ENCODE measurements at regions not wholly inside any gene's neighbourhood (a gene's known extent, or its start where the extent isn't known, plus 50 kb on each side); places are given as distances from the start of the nearest gene placed in this dataset.

GRCh38 chr3:31431321-31431720 is 101.4 kb upstream of the STT3B start:
- Histone ChIP-seq H3K56ac (ENCODE audit: extremely low read depth, insufficient read depth, low read length) (no peak overlapping the region), H3K4ac (ENCODE audit: low read depth, low read length) (no peak overlapping the region), H2BK120ac (ENCODE audit: low read depth, low read length) (no peak overlapping the region), H3K4me2 (ENCODE audit: low read depth, low read length) (no peak overlapping the region), H3K9ac (ENCODE audit: low read depth, low read length) (no peak overlapping the region), H4K20me1 (ENCODE audit: insufficient read depth, low read length) (no peaks in the 10 kb centered on the region), H3K23ac (ENCODE audit: low read depth, low read length) (no peak overlapping the region), H2AFZ (replicated peaks; ENCODE audit: low read length, poor library complexity) (no peak overlapping the region), H3K79me1 (ENCODE audit: low read depth in 1 of 2, low read length in 2 of 2) (no peaks in the 10 kb centered on the region), H3K4me1 (ENCODE audit: control insufficient read depth, insufficient read depth, low read length) (no peaks in the 10 kb centered on the region), H3K36me3 (ENCODE audit: control insufficient read depth, insufficient read depth, low read length) (no peaks in the 10 kb centered on the region), H3K27ac (ENCODE audit: insufficient read depth, low read length) (no peak overlapping the region), H4K8ac (ENCODE audit: low read depth in 2 of 2, low read length in 2 of 2) (no peak overlapping the region), H2BK15ac (ENCODE audit: low read depth, low read length) (no peak overlapping the region), H3K14ac (replicated peaks; ENCODE audit: low read depth, low read length) (no peak overlapping the region), H2BK5ac (ENCODE audit: low read depth, low read length, poor library complexity, severe bottlenecking) (no peak overlapping the region), H3K18ac (ENCODE audit: low read depth, low read length) (no peak overlapping the region), H4K5ac (ENCODE audit: low read depth, low read length) (no peak overlapping the region), H2BK20ac (ENCODE audit: low read depth, low read length) (no peak overlapping the region), H2AK9ac (replicated peaks; ENCODE audit: low read depth, low read length, poor library complexity) (no peak overlapping the region), H4K91ac (ENCODE audit: insufficient read depth, low read depth, low read length) (no peak overlapping the region), H2AK5ac (ENCODE audit: low read depth, low read length) (no peak overlapping the region), H3K9me1 (ENCODE audit: insufficient read depth, low read length) (no peaks in the 10 kb centered on the region), H3K27me3 (ENCODE audit: control insufficient read depth, insufficient read depth, low read length) (no peaks in the 10 kb centered on the region), H3K9me3 (ENCODE audit: control insufficient read depth, insufficient read depth, low read length) (no peaks in the 10 kb centered on the region), H3K4me3 (ENCODE audit: insufficient read depth, low read depth, low read length) (no peak overlapping the region)
- WGBS, 2 experiments (ENCODE audit: extremely low coverage in 2 of 2, insufficient read length in 1 of 2) = no CpG with 5 or more reads among the region's 3 CpGs
- DNase-seq (no peak), ATAC-seq (ENCODE audit: low read depth) (no peak)
- dilution Hi-C loops (cut with HindIII; ENCODE audit: low sequenced_read_pairs, unreplicated experiment) (no loop called here), intact Hi-C loops (cut with micrococcal nuclease) (no loop called here), in situ Hi-C loops (cut with MboI; ENCODE audit: low sequenced_read_pairs) (no loop called here)
- TF ChIP-seq, protein P1, sequence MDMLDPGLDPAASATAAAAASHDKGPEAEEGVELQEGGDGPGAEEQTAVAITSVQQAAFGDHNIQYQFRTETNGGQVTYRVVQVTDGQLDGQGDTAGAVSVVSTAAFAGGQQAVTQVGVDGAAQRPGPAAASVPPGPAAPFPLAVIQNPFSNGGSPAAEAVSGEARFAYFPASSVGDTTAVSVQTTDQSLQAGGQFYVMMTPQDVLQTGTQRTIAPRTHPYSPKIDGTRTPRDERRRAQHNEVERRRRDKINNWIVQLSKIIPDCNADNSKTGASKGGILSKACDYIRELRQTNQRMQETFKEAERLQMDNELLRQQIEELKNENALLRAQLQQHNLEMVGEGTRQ (IDR thresholded peaks at IDR 0.05; ENCODE audit: low read depth, low read length) = no peak
- TF ChIP-seq, protein P2, sequence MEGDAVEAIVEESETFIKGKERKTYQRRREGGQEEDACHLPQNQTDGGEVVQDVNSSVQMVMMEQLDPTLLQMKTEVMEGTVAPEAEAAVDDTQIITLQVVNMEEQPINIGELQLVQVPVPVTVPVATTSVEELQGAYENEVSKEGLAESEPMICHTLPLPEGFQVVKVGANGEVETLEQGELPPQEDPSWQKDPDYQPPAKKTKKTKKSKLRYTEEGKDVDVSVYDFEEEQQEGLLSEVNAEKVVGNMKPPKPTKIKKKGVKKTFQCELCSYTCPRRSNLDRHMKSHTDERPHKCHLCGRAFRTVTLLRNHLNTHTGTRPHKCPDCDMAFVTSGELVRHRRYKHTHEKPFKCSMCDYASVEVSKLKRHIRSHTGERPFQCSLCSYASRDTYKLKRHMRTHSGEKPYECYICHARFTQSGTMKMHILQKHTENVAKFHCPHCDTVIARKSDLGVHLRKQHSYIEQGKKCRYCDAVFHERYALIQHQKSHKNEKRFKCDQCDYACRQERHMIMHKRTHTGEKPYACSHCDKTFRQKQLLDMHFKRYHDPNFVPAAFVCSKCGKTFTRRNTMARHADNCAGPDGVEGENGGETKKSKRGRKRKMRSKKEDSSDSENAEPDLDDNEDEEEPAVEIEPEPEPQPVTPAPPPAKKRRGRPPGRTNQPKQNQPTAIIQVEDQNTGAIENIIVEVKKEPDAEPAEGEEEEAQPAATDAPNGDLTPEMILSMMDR (conservative IDR thresholded peaks at IDR 0.05; ENCODE audit: low read depth, low read length) = no peak
- TF ChIP-seq CHD1 (IDR thresholded peaks at IDR 0.05; ENCODE audit: low read depth, low read length) (no peak), NFE2L2 (IDR thresholded peaks at IDR 0.05; ENCODE audit: low read depth, low read length) (no peak), POLR2A (IDR thresholded peaks at IDR 0.05; ENCODE audit: low read depth, low read length) (no peak), RFX5 (IDR thresholded peaks at IDR 0.05; ENCODE audit: low read depth, low read length) (no peak)
- ChIA-PET POLR2A (ENCODE audit: unreplicated experiment) (no interaction called here), CTCF (no interaction called here)
- BruUV-seq (replicated peaks) = no TSS peak

Measured in IMR-90 (cell line).